ENCODE measurements at regions not wholly inside any gene's neighbourhood (a gene's known extent, or its start where the extent isn't known, plus 50 kb on each side); places are given as distances from the start of the nearest gene placed in this dataset.

- no peaks in the 10 kb centered on the region for H3K36me3 ChIP-seq (ENCODE audit: control insufficient read depth, insufficient read depth, low read length)
- no peak overlapping the region for H3K27ac ChIP-seq (ENCODE audit: insufficient read depth, low read length, poor library complexity, severe bottlenecking)
- no peaks in the 10 kb centered on the region for H3K9me3 ChIP-seq (ENCODE audit: control insufficient read depth, low read length)
- no peak overlapping the region for H3K4me3 ChIP-seq (ENCODE audit: insufficient read depth, low read depth, low read length, poor library complexity, severe bottlenecking)
- H3K27me3 ChIP-seq (replicated peaks; ENCODE audit: control insufficient read depth, insufficient read depth, low read length, poor library complexity, severe bottlenecking), result no peaks in the 10 kb centered on the region
- no peak for DNase-seq
- no peaks in the 10 kb centered on the region for H3K4me1 ChIP-seq (ENCODE audit: control insufficient read depth, insufficient read depth, low read length, poor library complexity, severe bottlenecking)
Observed at GRCh38 chr6:56904068-56904467, 50.8 kb upstream of the BEND6 start.

GRCh38 chr6:56902641-56903464, 52.1 kb upstream of the BEND6 start:
- Histone ChIP-seq H3K27me3 (replicated peaks; ENCODE audit: control insufficient read depth, insufficient read depth, low read length, poor library complexity, severe bottlenecking) (no peaks in the 10 kb centered on the region), H3K4me3 (ENCODE audit: insufficient read depth, low read depth, low read length, poor library complexity, severe bottlenecking) (no peak overlapping the region), H3K27ac (ENCODE audit: insufficient read depth, low read length, poor library complexity, severe bottlenecking) (no peak overlapping the region), H3K4me1 (ENCODE audit: control insufficient read depth, insufficient read depth, low read length, poor library complexity, severe bottlenecking) (no peaks in the 10 kb centered on the region), H3K36me3 (ENCODE audit: control insufficient read depth, insufficient read depth, low read length) (no peaks in the 10 kb centered on the region), H3K9me3 (ENCODE audit: control insufficient read depth, low read length) (no peaks in the 10 kb centered on the region)
- DNase-seq, result no peak

GRCh38 chr6:56900784-56901183, 54.1 kb upstream of the BEND6 start:
- no peaks in the 10 kb centered on the region for H3K4me1 ChIP-seq (ENCODE audit: control insufficient read depth, insufficient read depth, low read length, poor library complexity, severe bottlenecking)
- no peaks in the 10 kb centered on the region for H3K9me3 ChIP-seq (ENCODE audit: control insufficient read depth, low read length)
- no peak overlapping the region for H3K4me3 ChIP-seq (ENCODE audit: insufficient read depth, low read depth, low read length, poor library complexity, severe bottlenecking)
- no peaks in the 10 kb centered on the region for H3K27me3 ChIP-seq (replicated peaks; ENCODE audit: control insufficient read depth, insufficient read depth, low read length, poor library complexity, severe bottlenecking)
- no peaks in the 10 kb centered on the region for H3K36me3 ChIP-seq (ENCODE audit: control insufficient read depth, insufficient read depth, low read length)
- DNase-seq, result no peak
- no peak overlapping the region for H3K27ac ChIP-seq (ENCODE audit: insufficient read depth, low read length, poor library complexity, severe bottlenecking)

- DNase-seq, result no peak
- no peaks in the 10 kb centered on the region for H3K36me3 ChIP-seq (ENCODE audit: control insufficient read depth, insufficient read depth, low read length)
- H3K27me3 ChIP-seq (replicated peaks; ENCODE audit: control insufficient read depth, insufficient read depth, low read length, poor library complexity, severe bottlenecking), result no peaks in the 10 kb centered on the region
- no peak overlapping the region for H3K27ac ChIP-seq (ENCODE audit: insufficient read depth, low read length, poor library complexity, severe bottlenecking)
- no peaks in the 10 kb centered on the region for H3K9me3 ChIP-seq (ENCODE audit: control insufficient read depth, low read length)
- H3K4me3 ChIP-seq (ENCODE audit: insufficient read depth, low read depth, low read length, poor library complexity, severe bottlenecking), result no peak overlapping the region
- no peaks in the 10 kb centered on the region for H3K4me1 ChIP-seq (ENCODE audit: control insufficient read depth, insufficient read depth, low read length, poor library complexity, severe bottlenecking)
Observed at GRCh38 chr6:56899753-56900152, 55.2 kb upstream of the BEND6 start.

- Histone ChIP-seq H3K36me3 (ENCODE audit: control insufficient read depth, insufficient read depth, low read length) (no peaks in the 10 kb centered on the region), H3K4me1 (ENCODE audit: control insufficient read depth, insufficient read depth, low read length, poor library complexity, severe bottlenecking) (no peaks in the 10 kb centered on the region), H3K27me3 (replicated peaks; ENCODE audit: control insufficient read depth, insufficient read depth, low read length, poor library complexity, severe bottlenecking) (no peaks in the 10 kb centered on the region), H3K9me3 (ENCODE audit: control insufficient read depth, low read length) (no peaks in the 10 kb centered on the region), H3K4me3 (ENCODE audit: insufficient read depth, low read depth, low read length, poor library complexity, severe bottlenecking) (no peak overlapping the region), H3K27ac (ENCODE audit: insufficient read depth, low read length, poor library complexity, severe bottlenecking) (no peak overlapping the region)
- no peak for DNase-seq
Observed at GRCh38 chr6:56899311-56899710, 55.6 kb upstream of the BEND6 start.

- H3K27ac ChIP-seq (ENCODE audit: insufficient read depth, low read length, poor library complexity, severe bottlenecking), result no peak overlapping the region
- H3K4me1 ChIP-seq (ENCODE audit: control insufficient read depth, insufficient read depth, low read length, poor library complexity, severe bottlenecking), result no peaks in the 10 kb centered on the region
- no peak for DNase-seq
- no peaks in the 10 kb centered on the region for H3K36me3 ChIP-seq (ENCODE audit: control insufficient read depth, insufficient read depth, low read length)
- H3K9me3 ChIP-seq (ENCODE audit: control insufficient read depth, low read length), result no peaks in the 10 kb centered on the region
- no peaks in the 10 kb centered on the region for H3K27me3 ChIP-seq (replicated peaks; ENCODE audit: control insufficient read depth, insufficient read depth, low read length, poor library complexity, severe bottlenecking)
- no peak overlapping the region for H3K4me3 ChIP-seq (ENCODE audit: insufficient read depth, low read depth, low read length, poor library complexity, severe bottlenecking)
Observed at GRCh38 chr6:56897789-56898529, 56.9 kb upstream of the BEND6 start.

- H3K27me3 ChIP-seq (replicated peaks; ENCODE audit: control insufficient read depth, insufficient read depth, low read length, poor library complexity, severe bottlenecking), result no peaks in the 10 kb centered on the region
- DNase-seq, result no peak
- H3K36me3 ChIP-seq (ENCODE audit: control insufficient read depth, insufficient read depth, low read length), result no peaks in the 10 kb centered on the region
- no peak overlapping the region for H3K4me3 ChIP-seq (ENCODE audit: insufficient read depth, low read depth, low read length, poor library complexity, severe bottlenecking)
- H3K4me1 ChIP-seq (ENCODE audit: control insufficient read depth, insufficient read depth, low read length, poor library complexity, severe bottlenecking), result no peaks in the 10 kb centered on the region
- no peak overlapping the region for H3K27ac ChIP-seq (ENCODE audit: insufficient read depth, low read length, poor library complexity, severe bottlenecking)
- no peaks in the 10 kb centered on the region for H3K9me3 ChIP-seq (ENCODE audit: control insufficient read depth, low read length)
Observed at GRCh38 chr6:56891754-56892153, 63.2 kb upstream of the BEND6 start.

- H3K4me1 ChIP-seq (ENCODE audit: control insufficient read depth, insufficient read depth, low read length, poor library complexity, severe bottlenecking), result no peaks in the 10 kb centered on the region
- H3K36me3 ChIP-seq (ENCODE audit: control insufficient read depth, insufficient read depth, low read length), result no peaks in the 10 kb centered on the region
- no peak overlapping the region for H3K27ac ChIP-seq (ENCODE audit: insufficient read depth, low read length, poor library complexity, severe bottlenecking)
- H3K27me3 ChIP-seq (replicated peaks; ENCODE audit: control insufficient read depth, insufficient read depth, low read length, poor library complexity, severe bottlenecking), result no peaks in the 10 kb centered on the region
- no peak for DNase-seq
- H3K9me3 ChIP-seq (ENCODE audit: control insufficient read depth, low read length), result no peaks in the 10 kb centered on the region
- no peak overlapping the region for H3K4me3 ChIP-seq (ENCODE audit: insufficient read depth, low read depth, low read length, poor library complexity, severe bottlenecking)
Observed at GRCh38 chr6:56890683-56891429, 64.1 kb upstream of the BEND6 start.

- Histone ChIP-seq H3K4me3 (ENCODE audit: insufficient read depth, low read depth, low read length, poor library complexity, severe bottlenecking) (no peak overlapping the region), H3K9me3 (ENCODE audit: control insufficient read depth, low read length) (no peaks in the 10 kb centered on the region), H3K36me3 (ENCODE audit: control insufficient read depth, insufficient read depth, low read length) (no peaks in the 10 kb centered on the region), H3K27me3 (replicated peaks; ENCODE audit: control insufficient read depth, insufficient read depth, low read length, poor library complexity, severe bottlenecking) (no peaks in the 10 kb centered on the region), H3K27ac (ENCODE audit: insufficient read depth, low read length, poor library complexity, severe bottlenecking) (no peak overlapping the region), H3K4me1 (ENCODE audit: control insufficient read depth, insufficient read depth, low read length, poor library complexity, severe bottlenecking) (no peaks in the 10 kb centered on the region)
- DNase-seq, result no peak
Observed at GRCh38 chr6:56890066-56890465, 64.8 kb upstream of the BEND6 start.

GRCh38 chr6:56889492-56889891, 65.4 kb upstream of the BEND6 start:
- no peaks in the 10 kb centered on the region for H3K36me3 ChIP-seq (ENCODE audit: control insufficient read depth, insufficient read depth, low read length)
- no peak for DNase-seq
- no peaks in the 10 kb centered on the region for H3K4me1 ChIP-seq (ENCODE audit: control insufficient read depth, insufficient read depth, low read length, poor library complexity, severe bottlenecking)
- no peaks in the 10 kb centered on the region for H3K27me3 ChIP-seq (replicated peaks; ENCODE audit: control insufficient read depth, insufficient read depth, low read length, poor library complexity, severe bottlenecking)
- no peak overlapping the region for H3K27ac ChIP-seq (ENCODE audit: insufficient read depth, low read length, poor library complexity, severe bottlenecking)
- no peak overlapping the region for H3K4me3 ChIP-seq (ENCODE audit: insufficient read depth, low read depth, low read length, poor library complexity, severe bottlenecking)
- no peaks in the 10 kb centered on the region for H3K9me3 ChIP-seq (ENCODE audit: control insufficient read depth, low read length)

All from effector memory CD4-positive, alpha-beta T cell (primary cell).